ENCODE measurements at regions not wholly inside any gene's neighbourhood (a gene's known extent, or its start where the extent isn't known, plus 50 kb on each side); places are given as distances from the start of the nearest gene placed in this dataset.

DNA sequence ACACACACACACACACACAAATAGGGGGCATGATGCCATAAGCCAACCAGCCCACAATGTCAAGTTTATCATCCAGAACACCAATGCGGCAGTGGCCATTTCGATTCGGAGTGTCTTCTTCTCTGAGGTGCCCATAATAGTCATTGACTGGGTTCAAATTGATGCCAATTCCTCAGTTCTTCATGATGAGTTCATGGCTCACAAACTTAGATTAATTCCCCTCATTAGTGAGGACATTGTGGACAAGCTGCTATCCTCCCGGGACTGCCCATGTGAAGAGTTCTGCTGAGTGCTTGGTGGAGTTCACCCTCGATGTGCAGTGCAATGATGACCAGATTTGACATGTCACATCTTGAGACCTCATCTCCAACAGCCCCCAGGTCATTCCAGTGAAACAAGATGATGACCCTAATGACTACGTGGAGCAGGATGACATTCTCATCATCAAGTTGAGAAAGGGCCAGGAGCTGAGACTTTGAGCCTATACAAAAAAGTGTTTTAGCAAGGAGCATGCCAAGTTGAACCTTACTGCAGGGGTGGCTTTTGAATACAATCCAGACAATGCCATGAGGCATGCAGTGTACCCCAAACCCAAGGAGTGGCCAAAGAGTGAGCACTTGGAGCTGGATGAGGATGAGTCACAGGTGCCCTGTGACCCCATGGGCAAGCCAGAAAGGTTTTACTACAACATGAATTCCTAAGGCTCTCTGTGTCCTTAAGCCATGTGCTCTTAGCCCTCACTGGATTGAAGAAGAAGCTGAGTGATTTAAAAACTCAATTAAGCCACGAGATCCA lies 211.6 kb upstream of the SAMSN1 start:
- no peak overlapping the region for H3K27ac ChIP-seq (ENCODE audit: low read depth, low read length)
- DNase-seq (ENCODE audit: insufficient read length, low spot score, missing footprints) = no peak

DNA sequence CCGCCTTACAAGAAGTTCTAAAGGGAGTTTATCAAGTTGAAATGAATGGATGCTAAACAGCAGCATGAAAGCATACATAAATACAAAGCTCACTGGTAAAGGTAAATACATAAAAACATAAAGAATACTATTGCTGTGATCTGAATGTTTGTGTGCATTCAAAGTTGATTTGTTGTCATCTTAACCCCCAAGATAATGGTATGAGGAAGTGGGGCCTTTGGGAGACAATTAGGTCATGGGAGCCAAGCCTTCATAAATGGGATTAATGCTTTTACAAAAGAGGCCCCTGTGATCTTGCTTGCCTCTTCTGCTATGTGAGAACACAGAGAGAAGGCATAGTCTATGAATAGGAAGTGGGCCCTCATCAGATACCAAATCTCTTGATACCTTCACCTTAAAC lies 209.0 kb upstream of the SAMSN1 start:
- Histone ChIP-seq H3K27me3 (ENCODE audit: insufficient read depth, low read length) (no peaks in the 10 kb centered on the region), H4K20me1 (ENCODE audit: insufficient read depth, low read length) (no peaks in the 10 kb centered on the region), H3K36me3 (ENCODE audit: insufficient read depth, low read length) (no peaks in the 10 kb centered on the region), H3K4me2 (ENCODE audit: insufficient read depth, low read length) (no peak overlapping the region), H3K4me1 (ENCODE audit: insufficient read depth, low read length) (no peaks in the 10 kb centered on the region), H2AFZ (ENCODE audit: low read length) (no peak overlapping the region), H3K79me2 (ENCODE audit: insufficient read depth, low read length) (no peaks in the 10 kb centered on the region), H3K9me3 (ENCODE audit: low read depth, low read length) (no peaks in the 10 kb centered on the region), H3K4me3 (ENCODE audit: insufficient read depth, low read length) (no peak overlapping the region), H3K27ac (ENCODE audit: low read depth, low read length) (no peak overlapping the region)
- DNase-seq (ENCODE audit: insufficient read length, low spot score, missing footprints) = no peak
- TF ChIP-seq, protein P1, sequence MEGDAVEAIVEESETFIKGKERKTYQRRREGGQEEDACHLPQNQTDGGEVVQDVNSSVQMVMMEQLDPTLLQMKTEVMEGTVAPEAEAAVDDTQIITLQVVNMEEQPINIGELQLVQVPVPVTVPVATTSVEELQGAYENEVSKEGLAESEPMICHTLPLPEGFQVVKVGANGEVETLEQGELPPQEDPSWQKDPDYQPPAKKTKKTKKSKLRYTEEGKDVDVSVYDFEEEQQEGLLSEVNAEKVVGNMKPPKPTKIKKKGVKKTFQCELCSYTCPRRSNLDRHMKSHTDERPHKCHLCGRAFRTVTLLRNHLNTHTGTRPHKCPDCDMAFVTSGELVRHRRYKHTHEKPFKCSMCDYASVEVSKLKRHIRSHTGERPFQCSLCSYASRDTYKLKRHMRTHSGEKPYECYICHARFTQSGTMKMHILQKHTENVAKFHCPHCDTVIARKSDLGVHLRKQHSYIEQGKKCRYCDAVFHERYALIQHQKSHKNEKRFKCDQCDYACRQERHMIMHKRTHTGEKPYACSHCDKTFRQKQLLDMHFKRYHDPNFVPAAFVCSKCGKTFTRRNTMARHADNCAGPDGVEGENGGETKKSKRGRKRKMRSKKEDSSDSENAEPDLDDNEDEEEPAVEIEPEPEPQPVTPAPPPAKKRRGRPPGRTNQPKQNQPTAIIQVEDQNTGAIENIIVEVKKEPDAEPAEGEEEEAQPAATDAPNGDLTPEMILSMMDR (IDR thresholded peaks at IDR 0.05; ENCODE audit: extremely low read depth, low read depth, low read length) = no peak

More for the DNA sequence above, 211.6 kb upstream of the SAMSN1 start:
- Histone ChIP-seq H3K4me3 (ENCODE audit: insufficient read depth, low read length) (no peak overlapping the region), H3K9me3 (ENCODE audit: low read depth, low read length) (no peaks in the 10 kb centered on the region), H2AFZ (ENCODE audit: low read length) (no peak overlapping the region), H3K79me2 (ENCODE audit: insufficient read depth, low read length) (no peaks in the 10 kb centered on the region), H3K27me3 (ENCODE audit: insufficient read depth, low read length) (no peaks in the 10 kb centered on the region), H3K4me2 (ENCODE audit: insufficient read depth, low read length) (no peak overlapping the region), H3K36me3 (ENCODE audit: insufficient read depth, low read length) (no peaks in the 10 kb centered on the region), H3K4me1 (ENCODE audit: insufficient read depth, low read length) (no peaks in the 10 kb centered on the region), H4K20me1 (ENCODE audit: insufficient read depth, low read length) (no peaks in the 10 kb centered on the region)
- TF ChIP-seq, protein P1 (IDR thresholded peaks at IDR 0.05; ENCODE audit: extremely low read depth, low read depth, low read length) = no peak

DNA sequence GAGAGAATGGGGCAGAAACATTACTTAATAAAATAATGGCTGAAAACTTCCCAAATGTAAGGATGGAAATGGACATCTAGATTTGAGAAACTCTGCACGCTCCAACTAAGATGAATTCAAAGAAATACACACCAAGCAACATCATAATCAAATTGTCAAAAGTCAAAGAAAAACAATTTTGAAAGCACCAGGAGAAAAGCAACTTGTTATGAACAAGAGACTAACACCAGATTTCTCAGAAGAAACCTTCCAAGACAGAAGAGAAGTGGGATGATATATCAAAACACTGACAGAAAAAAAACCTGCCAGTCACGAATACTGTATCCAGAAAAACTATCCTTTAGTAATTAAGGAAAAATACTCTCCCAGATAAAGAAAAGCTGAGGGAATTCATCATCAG lies 208.6 kb upstream of the SAMSN1 start:
- H3K36me3 ChIP-seq (ENCODE audit: insufficient read depth, low read length) = no peaks in the 10 kb centered on the region
- DNase-seq (ENCODE audit: insufficient read length, low spot score, missing footprints) = no peak
- H3K4me1 ChIP-seq (ENCODE audit: insufficient read depth, low read length) = no peaks in the 10 kb centered on the region
- H2AFZ ChIP-seq (ENCODE audit: low read length) = no peak overlapping the region
- H3K4me2 ChIP-seq (ENCODE audit: insufficient read depth, low read length) = no peak overlapping the region
- no peaks in the 10 kb centered on the region for H3K9me3 ChIP-seq (ENCODE audit: low read depth, low read length)
- no peak overlapping the region for H3K27ac ChIP-seq (ENCODE audit: low read depth, low read length)
- no peaks in the 10 kb centered on the region for H3K27me3 ChIP-seq (ENCODE audit: insufficient read depth, low read length)
- no peak overlapping the region for H3K4me3 ChIP-seq (ENCODE audit: insufficient read depth, low read length)
- H3K79me2 ChIP-seq (ENCODE audit: insufficient read depth, low read length) = no peaks in the 10 kb centered on the region
- H4K20me1 ChIP-seq (ENCODE audit: insufficient read depth, low read length) = no peaks in the 10 kb centered on the region
- TF ChIP-seq, protein P1 (IDR thresholded peaks at IDR 0.05; ENCODE audit: extremely low read depth, low read depth, low read length) = no peak

DNA sequence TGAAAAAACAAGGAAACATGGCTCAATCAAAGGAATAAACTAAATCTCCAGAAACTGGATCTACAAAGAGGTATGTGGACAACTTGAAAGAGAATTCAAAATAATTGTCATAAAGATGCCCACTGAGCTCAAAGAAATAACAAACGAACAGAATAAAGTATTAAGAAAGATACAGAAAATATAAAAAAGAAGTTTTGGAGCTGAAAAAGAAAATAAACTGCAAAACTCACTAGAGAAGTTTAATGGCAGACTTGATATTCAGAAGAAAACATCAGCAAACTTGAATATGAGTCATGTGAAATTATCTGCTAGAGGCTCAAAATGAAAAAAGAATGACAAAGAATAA lies 208.1 kb upstream of the SAMSN1 start:
- Histone ChIP-seq H3K4me2 (ENCODE audit: insufficient read depth, low read length) (no peak overlapping the region), H4K20me1 (ENCODE audit: insufficient read depth, low read length) (no peaks in the 10 kb centered on the region), H3K79me2 (ENCODE audit: insufficient read depth, low read length) (no peaks in the 10 kb centered on the region), H3K9me3 (ENCODE audit: low read depth, low read length) (no peaks in the 10 kb centered on the region), H3K27me3 (ENCODE audit: insufficient read depth, low read length) (no peaks in the 10 kb centered on the region), H2AFZ (ENCODE audit: low read length) (no peak overlapping the region), H3K4me3 (ENCODE audit: insufficient read depth, low read length) (no peak overlapping the region), H3K36me3 (ENCODE audit: insufficient read depth, low read length) (no peaks in the 10 kb centered on the region), H3K4me1 (ENCODE audit: insufficient read depth, low read length) (no peaks in the 10 kb centered on the region), H3K27ac (ENCODE audit: low read depth, low read length) (no peak overlapping the region)
- DNase-seq (ENCODE audit: insufficient read length, low spot score, missing footprints) = no peak
- TF ChIP-seq, protein P1 (IDR thresholded peaks at IDR 0.05; ENCODE audit: extremely low read depth, low read depth, low read length) = no peak
